Keratinocyte (primary cell): ENCODE measurements at regions not wholly inside any gene's neighbourhood (a gene's known extent, or its start where the extent isn't known, plus 50 kb on each side); places are given as distances from the start of the nearest gene placed in this dataset.
"Not testable (repeated sequence)": the region's sequence is repeated elsewhere in the genome, so short reads cannot be mapped to it uniquely, and the experiment has no call there.

ENCODE experiments used
- DNase-seq: peaks from one replicate; pipeline ENCODE4 v3.0.0-alpha.2; 2011; ENCODE audit warnings: low read depth, missing footprints, low spot score
- FAIRE-seq: peaks from 2 replicates; lab custom pipeline; 2011; peaks lifted over from hg19 to GRCh38; lab: Jason Lieb, UNC
- H2AFZ ChIP-seq: 2 replicates; pipeline ENCODE4 v1.6.0; 2012; ENCODE audit warnings: low read length, control low read depth, inconsistent platforms; ENCODE audit not compliant: control insufficient read depth
- H3K27ac ChIP-seq: 2 replicates; pipeline ENCODE4 v1.5.1; 2011; ENCODE audit warnings: low read length; ENCODE audit not compliant: control insufficient read depth, insufficient read depth
- H3K27me3 ChIP-seq: 3 replicates; pipeline ENCODE4 v1.6.0; 2011; ENCODE audit warnings: low read length; ENCODE audit not compliant: control insufficient read depth, insufficient read depth; ENCODE audit errors: extremely low read depth
- H3K36me3 ChIP-seq, 2 experiments: 2 replicates in 1 of 2; 3 replicates in 1 of 2; pipeline ENCODE4 v1.5.1; 2011; ENCODE audit warnings: low read length in 2 of 2, mild to moderate bottlenecking in 1 of 2; ENCODE audit not compliant: control insufficient read depth in 2 of 2, insufficient read depth in 2 of 2; ENCODE audit errors: extremely low read depth in 1 of 2
- H3K4me1 ChIP-seq: 3 replicates; pipeline ENCODE4 v1.5.1; 2011; ENCODE audit warnings: low read length; ENCODE audit not compliant: control insufficient read depth, insufficient read depth; ENCODE audit errors: extremely low read depth
- H3K4me2 ChIP-seq: 3 replicates; pipeline ENCODE4 v1.6.0; 2011; ENCODE audit warnings: low read depth, low read length; ENCODE audit not compliant: control insufficient read depth, insufficient read depth; ENCODE audit errors: extremely low read depth
- H3K4me3 ChIP-seq, 3 experiments: fragments of 200-600 bp in 1 of 3; sonication (generic) in 1 of 3; 2 replicates in 2 of 3; 3 replicates in 1 of 3; pipeline ENCODE4 v1.5.1; 2011 to 2016; ENCODE audit warnings: low read length in 3 of 3, mild to moderate bottlenecking in 3 of 3, control low read depth in 2 of 3, inconsistent platforms in 1 of 3, low read depth in 1 of 3, mixed read lengths in 1 of 3, mixed run types in 1 of 3, moderate library complexity in 1 of 3; ENCODE audit not compliant: control insufficient read depth in 2 of 3, insufficient read depth in 2 of 3; ENCODE audit errors: extremely low read depth in 1 of 3
- H3K79me2 ChIP-seq: 2 replicates; pipeline ENCODE4 v1.6.0; 2012; ENCODE audit warnings: low read length; ENCODE audit not compliant: control insufficient read depth, insufficient read depth
- H3K9ac ChIP-seq: 3 replicates; pipeline ENCODE4 v1.6.0; 2011; ENCODE audit warnings: low read length; ENCODE audit not compliant: control insufficient read depth, insufficient read depth; ENCODE audit errors: extremely low read depth
- H3K9me1 ChIP-seq: 3 replicates; pipeline ENCODE4 v1.6.0; 2011; ENCODE audit warnings: low read length; ENCODE audit not compliant: control insufficient read depth, insufficient read depth; ENCODE audit errors: extremely low read depth
- H3K9me3 ChIP-seq: 2 replicates; pipeline ENCODE4 v1.5.1; 2012; ENCODE audit warnings: low read depth, low read length; ENCODE audit not compliant: control insufficient read depth
- H4K20me1 ChIP-seq: 3 replicates; pipeline ENCODE4 v1.6.0; 2011; ENCODE audit warnings: low read length; ENCODE audit not compliant: control insufficient read depth, insufficient read depth; ENCODE audit errors: extremely low read depth
- dilution Hi-C: fragments of 300-500 bp; cut with MboI; formaldehyde crosslinking; loops from one replicate; pipeline ENCODE4 v1.7.0; 2020; ENCODE audit warnings: low sequenced_read_pairs; ENCODE audit not compliant: extremely low pct_ligation_motif_present

GRCh38 chr18:14460364-14460763 lies 83.0 kb downstream of the POTEC start:
- H3K4me1 ChIP-seq, H3K4me2 ChIP-seq, H3K4me3 ChIP-seq, H3K36me3 ChIP-seq, H3K79me2 ChIP-seq, H3K9ac ChIP-seq, FAIRE-seq, DNase-seq, H4K20me1 ChIP-seq, H3K9me3 ChIP-seq, dilution Hi-C loops, H3K27ac ChIP-seq, H3K9me1 ChIP-seq, H2AFZ ChIP-seq, H3K27me3 ChIP-seq: not testable (repeated sequence)

GRCh38 chr18:14459826-14460225 lies 83.6 kb downstream of the POTEC start:
- DNase-seq, H3K4me3 ChIP-seq, dilution Hi-C loops, H3K27ac ChIP-seq, H4K20me1 ChIP-seq, H3K4me1 ChIP-seq, H2AFZ ChIP-seq, H3K79me2 ChIP-seq, FAIRE-seq, H3K9me3 ChIP-seq, H3K9me1 ChIP-seq, H3K27me3 ChIP-seq, H3K36me3 ChIP-seq, H3K9ac ChIP-seq, H3K4me2 ChIP-seq: not testable (repeated sequence)

GRCh38 chr18:14458009-14458945 lies 85.1 kb downstream of the POTEC start:
- H3K27me3 ChIP-seq, dilution Hi-C loops, FAIRE-seq, H3K4me3 ChIP-seq, H3K27ac ChIP-seq, H4K20me1 ChIP-seq, H3K36me3 ChIP-seq, H3K4me2 ChIP-seq, H3K9me1 ChIP-seq, H3K9ac ChIP-seq, H2AFZ ChIP-seq, DNase-seq, H3K9me3 ChIP-seq, H3K4me1 ChIP-seq, H3K79me2 ChIP-seq: not testable (repeated sequence)

- H3K4me3 ChIP-seq, H3K4me2 ChIP-seq, H4K20me1 ChIP-seq, H3K4me1 ChIP-seq, H3K36me3 ChIP-seq, H2AFZ ChIP-seq, H3K9ac ChIP-seq, H3K27me3 ChIP-seq, FAIRE-seq, H3K9me3 ChIP-seq, H3K27ac ChIP-seq, dilution Hi-C loops, H3K79me2 ChIP-seq, DNase-seq, H3K9me1 ChIP-seq: not testable (repeated sequence)
These were observed 92.8 kb downstream of the POTEC start for GRCh38 chr18:14450637-14451009.

GRCh38 chr18:14449995-14450636 lies 93.3 kb downstream of the POTEC start:
- H3K9me3 ChIP-seq, H3K4me1 ChIP-seq, H3K9ac ChIP-seq, H4K20me1 ChIP-seq, FAIRE-seq, dilution Hi-C loops, DNase-seq, H3K79me2 ChIP-seq, H3K9me1 ChIP-seq, H3K27ac ChIP-seq, H2AFZ ChIP-seq, H3K4me3 ChIP-seq, H3K4me2 ChIP-seq, H3K36me3 ChIP-seq, H3K27me3 ChIP-seq: not testable (repeated sequence)
